Thyroid gland (tissue), 4 donors: ENCODE measurements at regions not wholly inside any gene's neighbourhood (a gene's known extent, or its start where the extent isn't known, plus 50 kb on each side); places are given as distances from the start of the nearest gene placed in this dataset.

Experiments used
- CTCF ChIP-seq, 6 experiments: fragments of 200-600 bp in 3 of 6; fragments of 450-650 bp in 3 of 6; sonication (generic) in 3 of 6; IDR thresholded peaks; one replicate each; pipeline ENCODE4 v1.5.1; 2016 to 2019; ENCODE audit warnings: antibody characterized with exemption in 6 of 6, mild to moderate bottlenecking in 2 of 6, inconsistent platforms in 1 of 6, moderate library complexity in 1 of 6
- POLR2A ChIP-seq, 2 donors: fragments of 450-650 bp; IDR thresholded peaks; one replicate each; pipeline ENCODE4 v1.6.1; 2017; ENCODE audit warnings: antibody characterized with exemption in 2 of 2, mild to moderate bottlenecking in 2 of 2, moderate library complexity in 1 of 2

- TF ChIP-seq CTCF (IDR thresholded peaks at IDR 0.05) (no peak), POLR2A (IDR thresholded peaks at IDR 0.05) (no peak)
These were observed 353.5 kb downstream of the TMEM114 start for GRCh38 chr16:8236816-8237215.
